Chondrocyte (in vitro differentiated cells): ENCODE measurements at regions not wholly inside any gene's neighbourhood (a gene's known extent, or its start where the extent isn't known, plus 50 kb on each side); places are given as distances from the start of the nearest gene placed in this dataset.

Experiments
- DNase-seq: peaks from one replicate; pipeline ENCODE4 v3.0.0; 2021; ENCODE audit warnings: mixed read lengths, low spot score
- H3K27ac Mint-ChIP-seq: one replicate; pipeline ENCODE4 v1.8.0; 2021; ENCODE audit warnings: mild to moderate bottlenecking, moderate library complexity, mixed read lengths; ENCODE audit not compliant: unreplicated experiment
- H3K27me3 Mint-ChIP-seq: 2 replicates; pipeline ENCODE4 v1.8.0; 2021; ENCODE audit warnings: low read depth, mixed read lengths
- H3K36me3 Mint-ChIP-seq: 2 replicates; pipeline ENCODE4 v1.8.0; 2021; ENCODE audit warnings: low read depth, mixed read lengths
- H3K4me1 Mint-ChIP-seq: 2 replicates; pipeline ENCODE4 v1.8.0; 2021; ENCODE audit warnings: low read depth, mild to moderate bottlenecking, mixed read lengths
- H3K4me3 Mint-ChIP-seq: one replicate; pipeline ENCODE4 v1.8.0; 2021; ENCODE audit warnings: mild to moderate bottlenecking, moderate library complexity, mixed read lengths; ENCODE audit not compliant: unreplicated experiment
- H3K9me3 Mint-ChIP-seq: 2 replicates; pipeline ENCODE4 v1.8.0; 2021; ENCODE audit warnings: low read depth, mixed read lengths
- TF ChIP-seq, protein P1 (sequence below): fragments of 200-600 bp; sonication (generic); IDR thresholded peaks from 2 replicates; pipeline ENCODE4 v1.5.0; 2021; ENCODE audit warnings: antibody characterized with exemption, mild to moderate bottlenecking, moderate library complexity

DNA sequence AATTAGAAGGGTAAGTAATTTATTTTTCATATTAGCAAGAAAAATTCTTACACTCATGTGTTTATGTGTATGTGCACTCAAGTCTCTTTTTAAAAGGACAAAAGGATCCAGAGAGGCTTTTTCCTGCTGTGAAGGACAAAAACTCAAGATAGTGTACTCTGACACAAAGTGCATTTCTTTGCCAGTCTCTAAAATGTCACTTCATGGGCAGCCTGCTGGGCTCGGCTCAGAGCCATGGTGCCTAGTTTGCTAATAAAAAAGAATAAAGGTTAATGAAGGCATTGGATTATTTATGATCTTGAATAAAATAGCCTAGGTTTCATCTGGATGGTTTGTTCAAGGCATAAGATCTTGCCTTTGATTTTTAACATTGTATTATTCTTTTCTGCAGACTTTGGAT lies 989.0 kb downstream of the TBL1XR1 start:
- no peaks in the 10 kb centered on the region for H3K4me1 Mint-ChIP-seq
- TF ChIP-seq, protein P1, sequence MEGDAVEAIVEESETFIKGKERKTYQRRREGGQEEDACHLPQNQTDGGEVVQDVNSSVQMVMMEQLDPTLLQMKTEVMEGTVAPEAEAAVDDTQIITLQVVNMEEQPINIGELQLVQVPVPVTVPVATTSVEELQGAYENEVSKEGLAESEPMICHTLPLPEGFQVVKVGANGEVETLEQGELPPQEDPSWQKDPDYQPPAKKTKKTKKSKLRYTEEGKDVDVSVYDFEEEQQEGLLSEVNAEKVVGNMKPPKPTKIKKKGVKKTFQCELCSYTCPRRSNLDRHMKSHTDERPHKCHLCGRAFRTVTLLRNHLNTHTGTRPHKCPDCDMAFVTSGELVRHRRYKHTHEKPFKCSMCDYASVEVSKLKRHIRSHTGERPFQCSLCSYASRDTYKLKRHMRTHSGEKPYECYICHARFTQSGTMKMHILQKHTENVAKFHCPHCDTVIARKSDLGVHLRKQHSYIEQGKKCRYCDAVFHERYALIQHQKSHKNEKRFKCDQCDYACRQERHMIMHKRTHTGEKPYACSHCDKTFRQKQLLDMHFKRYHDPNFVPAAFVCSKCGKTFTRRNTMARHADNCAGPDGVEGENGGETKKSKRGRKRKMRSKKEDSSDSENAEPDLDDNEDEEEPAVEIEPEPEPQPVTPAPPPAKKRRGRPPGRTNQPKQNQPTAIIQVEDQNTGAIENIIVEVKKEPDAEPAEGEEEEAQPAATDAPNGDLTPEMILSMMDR: no peak
- peaks cover 2% of the 10 kb centered on the region for H3K36me3 Mint-ChIP-seq
- H3K4me3 Mint-ChIP-seq: no peak overlapping the region
- no peak for DNase-seq
- no peaks in the 10 kb centered on the region for H3K27me3 Mint-ChIP-seq
- H3K9me3 Mint-ChIP-seq: peaks cover under 1% of the 10 kb centered on the region
- no peak overlapping the region for H3K27ac Mint-ChIP-seq

DNA sequence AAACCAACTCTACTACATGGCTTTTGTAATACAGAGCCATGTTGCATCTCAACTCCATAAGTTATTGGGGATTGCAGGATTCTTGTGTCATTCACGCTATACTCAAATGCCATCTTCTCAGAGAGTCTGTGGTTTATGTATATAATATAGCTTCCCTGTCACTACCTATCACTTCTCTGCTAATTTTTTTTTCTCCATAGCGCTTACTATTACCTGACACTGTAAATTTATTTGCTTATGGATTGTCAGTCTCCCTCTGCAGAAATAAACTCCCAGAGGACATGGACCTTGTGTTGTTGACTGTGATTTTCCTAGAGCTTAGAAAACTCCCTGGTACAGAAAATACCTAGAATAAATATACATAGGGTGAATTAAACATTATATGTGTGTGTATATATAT lies 990.5 kb downstream of the TBL1XR1 start:
- Mint-ChIP-seq H3K27ac (no peak overlapping the region), H3K36me3 (peaks cover 2% of the 10 kb centered on the region), H3K27me3 (no peaks in the 10 kb centered on the region), H3K4me1 (no peaks in the 10 kb centered on the region), H3K9me3 (peaks cover 7% of the 10 kb centered on the region), H3K4me3 (no peak overlapping the region)
- no peak for DNase-seq
- TF ChIP-seq, protein P1: no peak

GRCh38 chr3:176202652-176203051 lies 994.6 kb downstream of the TBL1XR1 start:
- H3K4me3 Mint-ChIP-seq: no peak overlapping the region
- TF ChIP-seq, protein P1: no peak
- H3K4me1 Mint-ChIP-seq: no peaks in the 10 kb centered on the region
- H3K27me3 Mint-ChIP-seq: no peaks in the 10 kb centered on the region
- H3K9me3 Mint-ChIP-seq: peaks cover 10% of the 10 kb centered on the region
- H3K36me3 Mint-ChIP-seq: no peaks in the 10 kb centered on the region
- no peak overlapping the region for H3K27ac Mint-ChIP-seq
- DNase-seq: no peak

GRCh38 chr3:176193032-176193730 lies 1004.1 kb downstream of the TBL1XR1 start:
- H3K27me3 Mint-ChIP-seq: peaks cover 3% of the 10 kb centered on the region
- TF ChIP-seq, protein P1: no peak
- no peak overlapping the region for H3K4me3 Mint-ChIP-seq
- H3K9me3 Mint-ChIP-seq: peaks cover 20% of the 10 kb centered on the region
- peaks cover 5% of the 10 kb centered on the region for H3K36me3 Mint-ChIP-seq
- H3K4me1 Mint-ChIP-seq: peaks cover 9% of the 10 kb centered on the region
- DNase-seq: no peak
- H3K27ac Mint-ChIP-seq: no peak overlapping the region

DNA sequence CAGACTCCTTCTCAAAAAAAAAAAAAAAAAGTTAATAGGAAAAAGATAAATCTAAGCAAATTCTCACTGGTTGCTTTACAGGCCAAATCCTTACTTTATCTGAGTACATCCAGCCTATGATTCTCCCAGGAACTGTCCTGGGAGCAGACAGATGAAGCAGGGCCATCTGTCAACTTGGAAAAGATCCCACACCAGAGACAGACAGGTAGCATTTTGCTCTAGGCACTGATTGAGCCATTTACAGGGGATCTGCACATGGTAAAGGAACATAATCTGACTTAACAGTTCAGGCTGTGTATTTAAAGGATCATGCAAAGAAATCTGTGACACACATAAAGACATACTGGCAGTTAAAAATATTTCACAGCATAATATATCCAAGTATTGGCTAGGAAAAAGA lies 1006.5 kb downstream of the TBL1XR1 start:
- DNase-seq: no peak
- no peak overlapping the region for H3K27ac Mint-ChIP-seq

More for the DNA sequence above, 1006.5 kb downstream of the TBL1XR1 start:
- H3K4me1 Mint-ChIP-seq: peaks cover 9% of the 10 kb centered on the region
- H3K36me3 Mint-ChIP-seq: peaks cover 2% of the 10 kb centered on the region
- H3K9me3 Mint-ChIP-seq: peaks cover 9% of the 10 kb centered on the region
- H3K27me3 Mint-ChIP-seq: peaks cover 6% of the 10 kb centered on the region
- TF ChIP-seq, protein P1: no peak
- H3K4me3 Mint-ChIP-seq: no peak overlapping the region
